Epithelial cell of prostate (primary cell): ENCODE measurements at regions not wholly inside any gene's neighbourhood (a gene's known extent, or its start where the extent isn't known, plus 50 kb on each side); places are given as distances from the start of the nearest gene placed in this dataset.
"Not testable (repeated sequence)": the region's sequence is repeated elsewhere in the genome, so short reads cannot be mapped to it uniquely, and the experiment has no call there.

Experiments used
- DNase-seq: peaks from one replicate; pipeline ENCODE4 v3.0.0-alpha.2; 2011; ENCODE audit warnings: low read depth, low spot score
- H3K27ac ChIP-seq: fragments of 450-650 bp; 2 replicates; pipeline ENCODE4 v1.5.1; 2017; ENCODE audit warnings: mild to moderate bottlenecking

DNA sequence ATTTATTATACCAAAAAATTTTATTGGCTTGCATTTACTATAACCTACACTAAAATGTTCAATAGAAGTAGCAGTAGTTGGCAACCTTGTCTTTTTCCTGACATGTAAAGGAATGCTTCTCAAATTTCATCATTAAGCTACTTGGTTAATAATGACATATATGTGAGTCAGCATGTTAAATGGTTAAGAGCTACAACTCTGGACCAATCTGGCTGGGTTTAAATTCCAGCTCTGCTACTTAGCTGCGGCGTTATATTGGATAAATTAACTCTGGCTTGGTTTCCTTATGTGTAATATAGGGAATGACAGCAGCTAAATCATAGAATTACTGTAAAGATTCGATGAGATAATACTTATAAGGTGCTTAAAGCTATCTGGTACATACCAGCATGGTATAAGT lies 53.7 kb upstream of the OTOGL start:
- peak overlapping the region; percentile 25 for H3K27ac ChIP-seq
- peak; percentile 77 for DNase-seq

DNA sequence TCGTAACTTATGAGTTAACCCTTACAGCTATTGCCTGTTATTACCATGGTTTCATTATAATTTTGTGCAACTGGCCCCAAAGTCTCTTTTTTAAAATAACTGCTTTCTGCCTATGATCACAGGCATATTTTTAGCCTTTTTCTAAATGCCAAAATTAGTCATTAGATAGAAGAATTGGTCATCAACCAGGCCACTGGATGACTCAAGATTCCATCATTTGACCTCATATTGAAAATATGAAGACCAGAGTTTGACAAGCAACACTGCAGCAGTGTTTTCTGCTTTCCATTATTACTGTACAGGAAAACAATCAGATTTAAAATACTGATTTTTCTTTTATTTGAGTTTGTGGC lies 54.7 kb upstream of the OTOGL start:
- peak overlapping the region; percentile 25 for H3K27ac ChIP-seq
- peak; percentile 44 for DNase-seq

DNA sequence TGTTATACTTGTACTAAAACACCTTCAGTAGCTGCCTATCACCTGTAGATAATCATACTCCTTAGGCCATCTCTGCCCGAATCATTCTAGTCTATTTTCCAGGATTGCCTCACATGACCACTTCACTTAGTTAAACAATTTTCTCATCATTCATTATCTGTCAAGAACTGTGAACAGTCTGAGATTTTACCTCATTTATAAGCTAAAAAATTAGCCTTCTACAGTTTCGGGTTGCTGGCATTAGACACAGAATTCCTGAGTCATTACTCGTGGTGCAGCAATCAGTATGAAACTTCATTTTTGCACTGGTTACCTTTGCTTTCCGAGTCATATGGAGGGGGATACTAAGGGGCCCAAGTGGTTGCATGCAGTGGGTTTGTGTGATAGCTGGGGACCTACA lies 57.6 kb upstream of the OTOGL start:
- peak overlapping the region; percentile 16 for H3K27ac ChIP-seq
- DNase-seq = no peak

DNA sequence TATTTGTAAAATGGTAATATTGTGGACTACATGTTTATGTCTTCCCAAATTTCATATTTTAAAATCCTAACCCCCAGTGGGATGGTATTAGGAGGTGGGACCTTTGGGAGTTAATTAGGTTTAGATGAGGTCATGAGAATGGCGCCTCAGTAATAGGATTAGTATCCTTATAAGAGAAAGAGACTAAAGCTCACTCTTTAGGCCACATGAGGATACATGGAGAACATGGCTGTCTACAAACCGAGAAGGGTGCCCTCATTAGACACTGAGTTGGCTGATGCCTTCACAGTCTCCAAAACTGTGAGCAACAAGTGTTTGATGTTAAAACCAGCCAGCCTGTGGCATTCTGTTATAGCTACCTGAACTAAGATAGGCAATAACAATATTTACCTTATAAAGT lies 58.3 kb upstream of the OTOGL start:
- H3K27ac ChIP-seq = no peak overlapping the region
- no peak for DNase-seq

DNA sequence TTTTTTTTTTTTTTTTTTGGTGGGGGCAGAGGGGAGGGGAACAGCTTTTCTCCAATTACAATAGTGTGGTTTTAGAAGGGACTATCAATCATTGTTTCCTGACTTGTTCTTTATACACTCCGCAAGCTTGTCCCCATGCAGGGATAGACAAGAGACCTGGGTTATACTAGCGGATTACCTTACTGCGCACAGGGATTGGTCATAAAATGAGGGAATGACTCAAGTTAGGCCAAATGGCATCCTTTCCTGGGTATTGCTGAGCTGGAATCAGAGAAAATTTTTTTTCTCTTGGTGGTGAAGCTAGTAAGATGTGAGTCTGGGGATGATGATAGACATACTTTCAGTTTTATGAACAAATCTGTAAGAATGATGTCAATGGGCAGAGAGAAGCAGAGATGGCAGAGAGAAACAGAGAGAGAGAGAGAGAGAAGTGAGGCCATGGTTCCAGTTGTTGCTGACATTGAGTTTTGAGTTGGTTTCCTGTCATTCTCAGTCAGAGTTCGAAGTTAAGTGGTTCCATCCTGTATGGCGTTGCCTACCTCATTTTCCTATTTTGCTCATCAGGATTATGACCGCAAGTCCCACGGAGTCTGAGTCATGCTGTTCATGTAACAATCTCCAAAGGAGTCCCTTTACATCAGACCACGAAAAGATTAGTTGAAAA lies 59.1 kb upstream of the OTOGL start:
- no peak for DNase-seq
- no peak overlapping the region for H3K27ac ChIP-seq

- DNase-seq = no peak
- H3K27ac ChIP-seq = no peak overlapping the region
Observed at GRCh38 chr12:80038062-80038560, 61.2 kb upstream of the OTOGL start.

- DNase-seq = no peak
- H3K27ac ChIP-seq = no peak overlapping the region
Observed at GRCh38 chr12:80033448-80033847, 65.9 kb upstream of the OTOGL start.

DNA sequence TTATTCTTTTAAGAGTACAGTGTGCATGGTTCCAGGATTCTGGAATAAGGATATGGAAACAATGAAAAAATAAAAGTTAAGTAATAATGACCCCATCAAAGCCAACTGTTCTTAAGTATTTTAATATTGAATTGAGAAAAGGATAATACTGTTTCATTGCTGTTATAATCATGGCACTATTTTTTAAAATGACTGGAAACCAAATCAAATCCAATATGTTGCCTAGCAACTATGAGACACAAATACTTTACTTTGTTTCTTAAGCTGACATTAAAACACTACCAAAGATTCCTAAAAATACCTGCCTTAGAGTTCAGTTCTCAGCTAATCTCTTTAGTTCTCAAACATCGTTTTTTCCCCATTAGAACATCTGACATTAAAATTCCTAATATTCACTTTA lies 66.4 kb upstream of the OTOGL start:
- H3K27ac ChIP-seq = no peak overlapping the region
- DNase-seq = no peak

DNA sequence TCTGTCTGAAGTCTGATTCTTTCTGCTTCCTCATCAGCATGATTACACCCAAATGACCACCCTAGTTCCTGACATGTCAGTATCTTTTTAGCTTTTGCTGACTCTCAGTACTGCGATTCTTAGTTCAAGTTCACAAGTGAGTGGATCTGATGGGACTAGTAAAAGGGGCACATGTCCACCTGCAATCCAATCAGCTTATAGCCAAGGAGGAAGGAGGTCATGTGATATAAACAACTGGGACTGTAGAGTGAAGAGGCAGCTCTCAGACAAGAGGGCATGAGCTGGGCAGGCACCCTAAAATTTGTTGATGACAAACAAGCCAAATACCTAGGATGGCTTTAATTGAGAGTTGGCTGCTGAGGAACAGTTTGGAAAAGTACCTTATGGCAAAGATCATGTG lies 68.1 kb upstream of the OTOGL start:
- no peak overlapping the region for H3K27ac ChIP-seq
- no peak for DNase-seq

- no peak overlapping the region for H3K27ac ChIP-seq
- DNase-seq = no peak
Observed at GRCh38 chr12:80025638-80026037, 73.7 kb upstream of the OTOGL start.

- DNase-seq = no peak
- no peak overlapping the region for H3K27ac ChIP-seq
Observed at GRCh38 chr12:80019691-80020090, 79.6 kb upstream of the OTOGL start.

GRCh38 chr12:80018119-80018518 lies 81.2 kb upstream of the OTOGL start:
- H3K27ac ChIP-seq = no peak overlapping the region
- no peak for DNase-seq

DNA sequence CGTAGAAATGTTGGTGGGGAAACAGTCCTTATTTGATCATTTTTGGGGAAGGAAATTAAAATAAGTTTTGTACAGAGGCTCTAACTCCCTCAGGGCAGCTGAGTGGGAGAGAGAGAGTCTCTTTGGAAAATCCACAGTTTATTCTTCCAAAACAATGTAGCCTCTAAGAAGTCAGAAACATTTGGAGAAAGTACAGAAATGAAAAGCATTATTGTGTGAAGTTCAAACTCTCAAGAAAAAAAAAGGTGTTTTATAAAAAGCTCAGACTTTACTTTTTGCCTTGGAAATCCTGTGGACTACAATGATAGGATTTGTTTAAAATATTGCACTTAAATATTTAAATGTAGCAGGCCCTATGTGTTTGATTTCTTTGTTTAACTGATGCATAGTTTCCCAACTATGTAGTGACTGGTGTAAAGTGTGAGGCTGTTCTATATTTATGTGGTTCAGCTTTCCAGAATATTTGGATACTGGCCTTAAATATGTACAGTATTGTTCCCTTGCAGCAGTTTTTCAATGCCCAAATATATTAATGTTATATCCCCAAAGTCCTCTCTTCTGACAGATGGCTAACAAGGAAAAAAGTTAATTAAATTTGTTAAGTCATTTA lies 82.0 kb upstream of the OTOGL start:
- H3K27ac ChIP-seq = no peak overlapping the region
- DNase-seq = no peak

- no peak for DNase-seq
- no peak overlapping the region for H3K27ac ChIP-seq
Observed at GRCh38 chr12:80016684-80017083, 81.8 kb upstream of the PPP1R12A start.

DNA sequence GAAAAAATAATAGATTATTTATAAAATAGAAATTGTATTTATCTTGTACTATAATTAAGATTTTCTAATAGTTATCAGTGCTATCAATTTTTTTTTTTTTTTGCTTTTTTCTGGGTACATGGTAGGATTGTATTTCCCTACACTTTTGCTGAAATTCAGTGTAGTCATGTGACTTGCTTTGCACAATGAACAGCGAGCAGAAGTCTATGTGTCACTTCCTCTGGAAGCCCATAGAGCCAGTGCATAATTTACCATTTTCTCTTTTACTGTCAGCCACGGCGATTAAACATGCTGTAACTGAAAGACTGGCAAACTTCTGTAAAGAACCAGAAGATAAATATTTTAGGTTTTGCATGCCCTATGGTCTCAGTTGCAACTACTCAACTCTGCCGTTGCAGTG lies 80.8 kb upstream of the PPP1R12A start:
- DNase-seq = no peak
- no peak overlapping the region for H3K27ac ChIP-seq

DNA sequence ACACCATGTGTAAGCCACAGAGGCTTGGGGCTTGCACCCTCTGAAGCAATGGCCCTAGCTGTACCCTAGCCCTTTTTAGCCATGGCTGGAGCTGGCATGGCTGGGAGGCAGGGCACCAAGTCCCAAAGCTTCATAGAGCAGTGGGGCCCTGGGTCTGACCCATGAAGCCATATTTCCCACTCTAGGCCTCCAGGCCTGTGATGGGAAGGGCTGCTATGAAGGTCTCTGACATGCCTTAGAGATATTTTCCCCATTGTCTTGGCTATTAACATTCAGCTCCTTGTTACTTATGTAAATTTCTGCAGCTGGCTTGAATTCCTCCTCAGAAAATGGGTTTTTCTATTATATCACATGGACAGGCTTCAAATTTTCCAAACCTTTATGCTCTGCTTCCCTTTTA lies 68.8 kb upstream of the PPP1R12A start:
- not testable (repeated sequence) for H3K27ac ChIP-seq, DNase-seq

GRCh38 chr12:80001562-80001961 lies 66.7 kb upstream of the PPP1R12A start:
- no peak for DNase-seq
- no peak overlapping the region for H3K27ac ChIP-seq

DNA sequence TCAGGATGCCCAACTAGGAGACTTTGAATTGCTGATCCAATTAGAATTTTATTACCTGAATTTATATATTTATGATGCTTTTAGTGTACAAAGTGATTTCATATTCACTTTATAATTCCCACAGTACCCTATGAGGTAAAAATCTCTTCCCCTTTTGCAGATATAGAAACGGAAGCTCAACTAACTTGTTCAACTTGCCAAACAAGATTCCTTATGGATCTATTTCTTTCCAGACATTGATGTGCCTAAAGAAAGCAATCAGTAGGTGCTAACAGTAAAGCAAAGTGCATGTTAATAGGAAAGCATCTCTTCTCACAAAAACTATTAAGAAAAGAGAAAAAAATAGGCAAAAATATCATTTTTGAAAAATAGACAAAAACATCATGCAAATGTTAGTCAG lies 65.9 kb upstream of the PPP1R12A start:
- DNase-seq = no peak
- no peak overlapping the region for H3K27ac ChIP-seq

DNA sequence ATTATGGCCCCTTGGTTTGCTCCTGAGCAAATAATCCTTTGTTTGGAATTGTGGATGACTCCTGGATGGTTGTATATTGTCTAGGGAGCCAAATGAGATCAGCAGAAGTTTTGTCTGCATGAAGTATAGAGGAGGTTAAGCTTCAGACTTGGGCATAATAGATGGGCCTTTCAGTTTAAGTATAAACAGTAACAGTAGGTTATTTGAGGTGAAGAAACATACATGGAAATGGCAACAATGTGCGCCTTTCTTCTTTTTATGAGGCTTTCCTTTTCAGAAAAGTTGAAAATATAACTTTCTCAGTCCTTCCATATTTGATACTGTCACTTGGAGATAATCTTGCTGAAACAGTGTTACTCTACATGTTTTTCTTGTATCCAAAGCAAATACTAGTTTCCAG lies 63.7 kb upstream of the PPP1R12A start:
- no peak for DNase-seq

GRCh38 chr12:79997096-79997791 lies 62.3 kb upstream of the PPP1R12A start:
- no peak overlapping the region for H3K27ac ChIP-seq
- no peak for DNase-seq

More for the DNA sequence above, 63.7 kb upstream of the PPP1R12A start:
- no peak overlapping the region for H3K27ac ChIP-seq

- not testable (repeated sequence) for H3K27ac ChIP-seq, DNase-seq
Observed at GRCh38 chr12:79995385-79996084, 60.6 kb upstream of the PPP1R12A start.
